Endothelial cell of umbilical vein (primary cell): ENCODE measurements at regions not wholly inside any gene's neighbourhood (a gene's known extent, or its start where the extent isn't known, plus 50 kb on each side); places are given as distances from the start of the nearest gene placed in this dataset.

Experiments
- BruUV-seq: library from RNA; stranded (reverse); fragments of 400-500 nt; replicated peaks from 2 replicates; lab custom pipeline; 2021; lab: Mats Ljungman, UMichigan
- CTCF ChIA-PET: fragments of 300-600, 350-600 bp; sonication (Branson Sonifier 250); formaldehyde crosslinking; loops from one replicate; lab custom pipeline; 2021; ENCODE audit warnings: antibody characterized with exemption, inconsistent platforms; lab: Charles Lee
- POLR2A ChIA-PET: fragments of 300-600, 350-600 bp; sonication (Branson Sonifier 250); formaldehyde crosslinking; loops from one replicate; lab custom pipeline; 2021; ENCODE audit warnings: antibody characterized with exemption, inconsistent platforms; lab: Charles Lee
- DNase-seq: peaks from one replicate; pipeline ENCODE4 v3.0.0-alpha.2; 2011; ENCODE audit warnings: low read depth, low spot score
- FAIRE-seq: peaks from 2 replicates; lab custom pipeline; 2011; peaks lifted over from hg19 to GRCh38; lab: Jason Lieb, UNC
- H2AFZ ChIP-seq: 2 replicates; pipeline ENCODE4 v1.6.0; 2012; ENCODE audit warnings: low read depth, low read length, control low read depth, inconsistent platforms
- H3K27ac ChIP-seq: 2 replicates; pipeline ENCODE4 v1.5.1; 2011; ENCODE audit warnings: low read depth, mild to moderate bottlenecking, control low read depth, low read length, moderate library complexity; ENCODE audit not compliant: insufficient read depth
- H3K27me3 ChIP-seq, 2 experiments: 2 replicates each; pipeline versions ENCODE4 v1.6.0 to v1.6.1; 2011; ENCODE audit warnings: low read length in 2 of 2, mixed read lengths in 1 of 2; ENCODE audit not compliant: control insufficient read depth in 2 of 2, insufficient read depth in 2 of 2
- H3K36me3 ChIP-seq, 2 experiments: 2 replicates in 1 of 2; 3 replicates in 1 of 2; pipeline ENCODE4 v1.5.1; 2011; ENCODE audit warnings: low read length in 2 of 2, mild to moderate bottlenecking in 1 of 2, moderate library complexity in 1 of 2; ENCODE audit not compliant: control insufficient read depth in 2 of 2, insufficient read depth in 2 of 2; ENCODE audit errors: extremely low read depth in 1 of 2
- H3K4me1 ChIP-seq: 3 replicates; pipeline ENCODE4 v1.5.1; 2011; ENCODE audit warnings: mild to moderate bottlenecking, low read length; ENCODE audit not compliant: control insufficient read depth, insufficient read depth; ENCODE audit errors: extremely low read depth
- H3K4me2 ChIP-seq: 2 replicates; pipeline ENCODE4 v1.6.1; 2011; ENCODE audit warnings: low read length, control low read depth, mixed read lengths; ENCODE audit not compliant: insufficient read depth
- H3K4me3 ChIP-seq, 3 experiments: fragments of 200-600 bp in 1 of 3; sonication (generic), shearing (Covaris generic) in 1 of 3; replicated peaks in 1 of 3; 2 replicates each; pipeline ENCODE4 v1.5.1; 2011 to 2016; ENCODE audit warnings: control low read depth in 3 of 3, low read length in 3 of 3, mild to moderate bottlenecking in 2 of 3, inconsistent platforms in 1 of 3, low read depth in 1 of 3, moderate library complexity in 1 of 3; ENCODE audit not compliant: insufficient read depth in 1 of 3
- H3K79me2 ChIP-seq: 2 replicates; pipeline ENCODE4 v1.6.0; 2012; ENCODE audit warnings: low read length, inconsistent platforms; ENCODE audit not compliant: control insufficient read depth, insufficient read depth
- H3K9ac ChIP-seq: replicated peaks from 2 replicates; pipeline ENCODE3; 2011; ENCODE audit warnings: low read length, control low read depth; ENCODE audit not compliant: insufficient read depth; ENCODE audit errors: extremely low read depth
- H3K9me1 ChIP-seq: replicated peaks from 3 replicates; pipeline ENCODE4 v1.6.0; 2011; ENCODE audit warnings: mild to moderate bottlenecking, low read length; ENCODE audit not compliant: control insufficient read depth, insufficient read depth; ENCODE audit errors: extremely low read depth
- H3K9me3 ChIP-seq: replicated peaks from 2 replicates; pipeline ENCODE4 v1.5.1; 2012; ENCODE audit warnings: low read length, inconsistent platforms; ENCODE audit not compliant: control insufficient read depth, insufficient read depth
- H4K20me1 ChIP-seq: replicated peaks from 2 replicates; pipeline ENCODE3; 2011; ENCODE audit warnings: mild to moderate bottlenecking, low read length; ENCODE audit not compliant: control insufficient read depth, insufficient read depth; ENCODE audit errors: extremely low read depth
- EZH2 ChIP-seq: IDR thresholded peaks from 2 replicates; pipeline ENCODE4 v1.6.1; 2012; ENCODE audit warnings: borderline replicate concordance, low read depth, mild to moderate bottlenecking, moderate library complexity, low read length, inconsistent platforms; ENCODE audit not compliant: severe bottlenecking
- FOS ChIP-seq: IDR thresholded peaks from 2 replicates; pipeline ENCODE4 v1.6.1; 2011; ENCODE audit warnings: mild to moderate bottlenecking, low read length, moderate library complexity, borderline replicate concordance; ENCODE audit not compliant: insufficient read depth
- GATA2 ChIP-seq: IDR thresholded peaks from 2 replicates; pipeline ENCODE4 v1.7.0; 2011; ENCODE audit warnings: low read depth, mild to moderate bottlenecking, moderate library complexity, mixed read lengths, low read length; ENCODE audit not compliant: insufficient read length, insufficient read depth
- JUN ChIP-seq: IDR thresholded peaks from 2 replicates; pipeline ENCODE4 v1.6.1; 2011; ENCODE audit warnings: borderline replicate concordance, low read depth; ENCODE audit not compliant: insufficient read length, insufficient read depth
- MYC ChIP-seq: IDR thresholded peaks from one replicate; pipeline ENCODE4 v1.6.1; 2011; ENCODE audit warnings: mild to moderate bottlenecking, low read depth, low read length
- POLR2A ChIP-seq: IDR thresholded peaks from 2 replicates; pipeline ENCODE4 v1.6.1; 2012; ENCODE audit warnings: low read depth, mild to moderate bottlenecking, control low read depth, low read length
- POLR2AphosphoS5 ChIP-seq: IDR thresholded peaks from 2 replicates; pipeline ENCODE4 v1.6.1; 2012; ENCODE audit warnings: low read depth, mild to moderate bottlenecking, control low read depth, low read length, moderate library complexity; ENCODE audit not compliant: insufficient read depth
- dilution Hi-C: fragments of 300-500 bp; cut with MboI; formaldehyde crosslinking; loops from one replicate; pipeline ENCODE4 v1.15.0; 2019; ENCODE audit warnings: low sequenced_read_pairs; ENCODE audit not compliant: extremely low pct_ligation_motif_present
- intact Hi-C: fragments of 100-400 bp; cut with micrococcal nuclease; formaldehyde crosslinking; loops from one replicate; pipeline ENCODE4 v1.10.0; 2022
- TF ChIP-seq, protein P1 (sequence below), 2 donors: IDR thresholded peaks; 1 replicate in 1 of 2; 2 replicates in 1 of 2; pipeline ENCODE4 v1.5.1; 2011; ENCODE audit warnings: low read length in 2 of 2, mild to moderate bottlenecking in 2 of 2, moderate library complexity in 2 of 2, control low read depth in 1 of 2, inconsistent platforms in 1 of 2, low read depth in 1 of 2; ENCODE audit not compliant: insufficient read depth in 1 of 2; ENCODE audit errors: extremely low read depth in 1 of 2
- TF ChIP-seq, protein P2 (sequence below): IDR thresholded peaks from 2 replicates; pipeline ENCODE4 v1.6.1; 2011; ENCODE audit not compliant: insufficient read depth, insufficient read length

DNA sequence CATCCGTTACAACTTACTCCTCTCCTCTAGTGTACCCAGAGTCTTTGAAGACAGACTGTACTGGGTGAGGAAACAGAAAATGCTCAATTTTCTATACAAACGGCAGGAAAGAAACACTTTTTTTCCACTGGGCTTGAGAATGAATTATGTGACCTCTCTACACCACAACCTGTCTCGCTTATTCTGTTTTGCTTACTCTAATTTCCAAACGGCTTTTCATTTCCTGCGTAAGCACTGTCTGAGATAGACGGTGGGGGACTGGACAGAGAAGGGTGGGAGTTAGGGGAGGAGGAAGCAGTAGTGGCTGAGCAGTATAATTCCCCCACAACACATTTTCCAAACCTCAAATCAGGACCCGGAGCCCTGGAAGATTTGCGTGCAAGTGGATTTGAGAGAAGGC lies 191.4 kb upstream of the SDK2 start:
- no peak overlapping the region for H3K4me3 ChIP-seq
- no peaks in the 10 kb centered on the region for H3K9me1 ChIP-seq
- TF ChIP-seq MYC (no peak), POLR2AphosphoS5 (no peak), JUN (no peak), FOS (no peak), POLR2A (no peak), GATA2 (no peak), EZH2 (no peak)
- TF ChIP-seq, protein P1, sequence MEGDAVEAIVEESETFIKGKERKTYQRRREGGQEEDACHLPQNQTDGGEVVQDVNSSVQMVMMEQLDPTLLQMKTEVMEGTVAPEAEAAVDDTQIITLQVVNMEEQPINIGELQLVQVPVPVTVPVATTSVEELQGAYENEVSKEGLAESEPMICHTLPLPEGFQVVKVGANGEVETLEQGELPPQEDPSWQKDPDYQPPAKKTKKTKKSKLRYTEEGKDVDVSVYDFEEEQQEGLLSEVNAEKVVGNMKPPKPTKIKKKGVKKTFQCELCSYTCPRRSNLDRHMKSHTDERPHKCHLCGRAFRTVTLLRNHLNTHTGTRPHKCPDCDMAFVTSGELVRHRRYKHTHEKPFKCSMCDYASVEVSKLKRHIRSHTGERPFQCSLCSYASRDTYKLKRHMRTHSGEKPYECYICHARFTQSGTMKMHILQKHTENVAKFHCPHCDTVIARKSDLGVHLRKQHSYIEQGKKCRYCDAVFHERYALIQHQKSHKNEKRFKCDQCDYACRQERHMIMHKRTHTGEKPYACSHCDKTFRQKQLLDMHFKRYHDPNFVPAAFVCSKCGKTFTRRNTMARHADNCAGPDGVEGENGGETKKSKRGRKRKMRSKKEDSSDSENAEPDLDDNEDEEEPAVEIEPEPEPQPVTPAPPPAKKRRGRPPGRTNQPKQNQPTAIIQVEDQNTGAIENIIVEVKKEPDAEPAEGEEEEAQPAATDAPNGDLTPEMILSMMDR (IDR thresholded peaks at IDR 0.05; ENCODE audit: extremely low read depth in 1 of 2, insufficient read depth in 1 of 2, low read depth in 1 of 2, low read length in 2 of 2), result no peak
- TF ChIP-seq, protein P2, sequence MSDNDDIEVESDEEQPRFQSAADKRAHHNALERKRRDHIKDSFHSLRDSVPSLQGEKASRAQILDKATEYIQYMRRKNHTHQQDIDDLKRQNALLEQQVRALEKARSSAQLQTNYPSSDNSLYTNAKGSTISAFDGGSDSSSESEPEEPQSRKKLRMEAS, result no peak
- dilution Hi-C loops, result no loop called here
- no peaks in the 10 kb centered on the region for H3K27me3 ChIP-seq
- BruUV-seq, result no TSS peak
- no peak overlapping the region for H3K9ac ChIP-seq
- no peak overlapping the region for H3K4me2 ChIP-seq
- peaks cover 4% of the 10 kb centered on the region for H3K9me3 ChIP-seq
- no peak for DNase-seq
- no peak overlapping the region for H2AFZ ChIP-seq
- CTCF ChIA-PET, result no interaction called here
- intact Hi-C loops, result no loop called here
- no peaks in the 10 kb centered on the region for H3K79me2 ChIP-seq
- no peak for FAIRE-seq
- POLR2A ChIA-PET, result no interaction called here
- no peaks in the 10 kb centered on the region for H3K36me3 ChIP-seq
- H4K20me1 ChIP-seq, result no peaks in the 10 kb centered on the region
- H3K4me1 ChIP-seq, result no peaks in the 10 kb centered on the region
- no peak overlapping the region for H3K27ac ChIP-seq
